Keratinocyte (primary cell): ENCODE measurements at regions not wholly inside any gene's neighbourhood (a gene's known extent, or its start where the extent isn't known, plus 50 kb on each side); places are given as distances from the start of the nearest gene placed in this dataset.

Experiments
- EZH2 ChIP-seq: IDR thresholded peaks from one replicate; pipeline ENCODE4 v1.6.1; 2012; ENCODE audit warnings: inconsistent platforms, mild to moderate bottlenecking, low read length, moderate library complexity
- TF ChIP-seq, protein P1 (sequence below), 3 experiments: IDR thresholded peaks in 1 of 3; conservative IDR thresholded peaks in 1 of 3; optimal IDR thresholded peaks in 1 of 3; 2 replicates in 2 of 3; 3 replicates in 1 of 3; pipeline versions ENCODE3 to v1.5.1; 2011; ENCODE audit warnings: low read length in 3 of 3, mild to moderate bottlenecking in 3 of 3, moderate library complexity in 2 of 3, control low read depth in 1 of 3, inconsistent platforms in 1 of 3; ENCODE audit not compliant: insufficient read depth in 2 of 3; ENCODE audit errors: extremely low read depth in 1 of 3

DNA sequence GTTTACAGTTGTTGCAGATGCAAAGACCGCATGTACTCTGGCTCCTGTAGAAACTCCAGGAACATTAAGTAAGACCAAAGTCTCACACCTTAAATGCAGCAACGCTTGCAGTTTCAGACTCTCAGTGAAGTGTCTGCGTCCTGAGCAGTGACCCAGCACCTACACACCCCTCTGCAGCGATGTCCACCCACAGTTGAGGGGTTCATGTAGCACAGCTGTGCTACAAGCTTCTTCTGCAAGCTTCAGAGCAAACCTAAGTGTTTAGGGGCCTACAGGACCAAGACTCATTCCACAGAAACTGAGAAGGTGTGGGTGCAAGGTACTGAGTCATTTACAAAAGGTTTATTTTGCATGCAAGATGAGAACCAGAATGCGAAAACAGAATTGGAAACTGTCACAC, 191.0 kb downstream of the IRX2 start:
- TF ChIP-seq, protein P1, sequence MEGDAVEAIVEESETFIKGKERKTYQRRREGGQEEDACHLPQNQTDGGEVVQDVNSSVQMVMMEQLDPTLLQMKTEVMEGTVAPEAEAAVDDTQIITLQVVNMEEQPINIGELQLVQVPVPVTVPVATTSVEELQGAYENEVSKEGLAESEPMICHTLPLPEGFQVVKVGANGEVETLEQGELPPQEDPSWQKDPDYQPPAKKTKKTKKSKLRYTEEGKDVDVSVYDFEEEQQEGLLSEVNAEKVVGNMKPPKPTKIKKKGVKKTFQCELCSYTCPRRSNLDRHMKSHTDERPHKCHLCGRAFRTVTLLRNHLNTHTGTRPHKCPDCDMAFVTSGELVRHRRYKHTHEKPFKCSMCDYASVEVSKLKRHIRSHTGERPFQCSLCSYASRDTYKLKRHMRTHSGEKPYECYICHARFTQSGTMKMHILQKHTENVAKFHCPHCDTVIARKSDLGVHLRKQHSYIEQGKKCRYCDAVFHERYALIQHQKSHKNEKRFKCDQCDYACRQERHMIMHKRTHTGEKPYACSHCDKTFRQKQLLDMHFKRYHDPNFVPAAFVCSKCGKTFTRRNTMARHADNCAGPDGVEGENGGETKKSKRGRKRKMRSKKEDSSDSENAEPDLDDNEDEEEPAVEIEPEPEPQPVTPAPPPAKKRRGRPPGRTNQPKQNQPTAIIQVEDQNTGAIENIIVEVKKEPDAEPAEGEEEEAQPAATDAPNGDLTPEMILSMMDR (optimal IDR thresholded peaks at IDR 0.05 in 1 of 3, IDR thresholded peaks at IDR 0.05 in 1 of 3, conservative IDR thresholded peaks at IDR 0.05 in 1 of 3; ENCODE audit: extremely low read depth in 1 of 3, insufficient read depth in 2 of 3, low read length in 3 of 3), result no peak
- TF ChIP-seq EZH2, result no peak
